Right lobe of liver (tissue), 6 donors: ENCODE measurements at regions not wholly inside any gene's neighbourhood (a gene's known extent, or its start where the extent isn't known, plus 50 kb on each side); places are given as distances from the start of the nearest gene placed in this dataset.

Source experiments
- ATAC-seq, 4 donors: fragments of 200-7000 bp; cut with Tn5 transposase; one replicate each; pipeline ENCODE4 v1.9.1; 2020; ENCODE audit warnings: mild to moderate bottlenecking in 4 of 4, moderate library complexity in 4 of 4
- DNase-seq, 3 donors: peaks; one replicate each; pipeline ENCODE4 v3.0.0-alpha.2; 2020
- H3K27ac ChIP-seq, 3 donors: fragments of 200-600 bp; one replicate each; pipeline ENCODE4 v1.8.0; 2022
- H3K27me3 ChIP-seq, 2 donors: fragments of 200-600 bp; one replicate each; pipeline ENCODE4 v1.8.0; 2022
- H3K36me3 ChIP-seq, 4 donors: fragments of 200-600 bp; sonication (generic) in 1 of 4; one replicate each; pipeline versions ENCODE4 v1.5.1 to v1.8.0; 2017 to 2022; ENCODE audit warnings: control low read depth in 1 of 4
- H3K4me1 ChIP-seq, 4 donors: fragments of 200-600 bp; sonication (generic) in 1 of 4; one replicate each; pipeline versions ENCODE4 v1.5.1 to v1.8.0; 2017 to 2022; ENCODE audit warnings: control low read depth in 1 of 4
- H3K4me3 ChIP-seq, 3 donors: fragments of 200-600 bp; one replicate each; pipeline ENCODE4 v1.8.0; 2022
- H3K9me3 ChIP-seq, 4 donors: fragments of 200-600 bp; sonication (generic) in 1 of 4; one replicate each; pipeline versions ENCODE4 v1.5.1 to v1.8.0; 2017 to 2022; ENCODE audit warnings: control low read depth in 1 of 4
- POLR2A ChIP-seq: fragments of 450-650 bp; IDR thresholded peaks from one replicate; pipeline ENCODE4 v1.6.1; 2017; ENCODE audit warnings: antibody characterized with exemption, mild to moderate bottlenecking
- WGBS: methylation state at CpG from one replicate; pipeline ENCODE4 v1.1.6; 2018; ENCODE audit warnings: low coverage, low lambda C conversion rate; ENCODE audit not compliant: insufficient coverage; ENCODE audit errors: missing lambda C conversion rate; 5-methylcytosine and 5-hydroxymethylcytosine counted together
- intact Hi-C, 2 donors: fragments of 100-400 bp; cut with DNase I; formaldehyde crosslinking; loops; one replicate each; pipeline versions ENCODE4 v1.11.2 to v1.14.1; 2022
- TF ChIP-seq, protein P1 (sequence below), 4 donors: fragments of 200-600 bp in 3 of 4; fragments of 450-650 bp in 1 of 4; IDR thresholded peaks; one replicate each; pipeline versions ENCODE4 v1.5.1 to v1.8.0; 2016 to 2022; ENCODE audit warnings: antibody characterized with exemption in 4 of 4, mild to moderate bottlenecking in 2 of 4
- donor health status: DM: no; HTN: yes; CAD: no.
- donor health status: DM: no; HTN: no; CAD: no.
- donor health status: DM: no; HTN: no; CAD: no.
- donor health status: DM: no; HTN: yes; CAD: no.
- donor health status: DM: no; HTN: yes; CAD: no.

GRCh38 chr2:146226077-146226476 lies 1618.8 kb upstream of the ACVR2A start:
- DNase-seq, result no peak
- intact Hi-C loops, result no loop called here
- Histone ChIP-seq H3K36me3 (no peaks in the 10 kb centered on the region), H3K4me3 (no peak overlapping the region), H3K27me3 (no peaks in the 10 kb centered on the region), H3K9me3 (no peaks in the 10 kb centered on the region), H3K4me1 (peaks cover 0 to 7% (median 0%) of the 10 kb centered on the region in 4 donors), H3K27ac (no peak overlapping the region)
- WGBS, result 76% methylated on average over 2 of the region's 2 CpGs
- TF ChIP-seq, protein P1, sequence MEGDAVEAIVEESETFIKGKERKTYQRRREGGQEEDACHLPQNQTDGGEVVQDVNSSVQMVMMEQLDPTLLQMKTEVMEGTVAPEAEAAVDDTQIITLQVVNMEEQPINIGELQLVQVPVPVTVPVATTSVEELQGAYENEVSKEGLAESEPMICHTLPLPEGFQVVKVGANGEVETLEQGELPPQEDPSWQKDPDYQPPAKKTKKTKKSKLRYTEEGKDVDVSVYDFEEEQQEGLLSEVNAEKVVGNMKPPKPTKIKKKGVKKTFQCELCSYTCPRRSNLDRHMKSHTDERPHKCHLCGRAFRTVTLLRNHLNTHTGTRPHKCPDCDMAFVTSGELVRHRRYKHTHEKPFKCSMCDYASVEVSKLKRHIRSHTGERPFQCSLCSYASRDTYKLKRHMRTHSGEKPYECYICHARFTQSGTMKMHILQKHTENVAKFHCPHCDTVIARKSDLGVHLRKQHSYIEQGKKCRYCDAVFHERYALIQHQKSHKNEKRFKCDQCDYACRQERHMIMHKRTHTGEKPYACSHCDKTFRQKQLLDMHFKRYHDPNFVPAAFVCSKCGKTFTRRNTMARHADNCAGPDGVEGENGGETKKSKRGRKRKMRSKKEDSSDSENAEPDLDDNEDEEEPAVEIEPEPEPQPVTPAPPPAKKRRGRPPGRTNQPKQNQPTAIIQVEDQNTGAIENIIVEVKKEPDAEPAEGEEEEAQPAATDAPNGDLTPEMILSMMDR (IDR thresholded peaks at IDR 0.05), result no peak
- TF ChIP-seq POLR2A, result no peak
- ATAC-seq, result no peak

- 10% methylated on average over 2 of the region's 2 CpGs for WGBS
- DNase-seq (no peak), ATAC-seq (peak in 3 of 4 donors; percentile 61 to 80 (median 75))
- Histone ChIP-seq H3K9me3 (no peaks in the 10 kb centered on the region), H3K36me3 (no peaks in the 10 kb centered on the region), H3K27me3 (no peaks in the 10 kb centered on the region), H3K27ac (peak overlapping the region; percentile 24 to 75 (median 51)), H3K4me3 (no peak overlapping the region), H3K4me1 (peaks cover 0 to 14% (median 4%) of the 10 kb centered on the region in 4 donors)
- intact Hi-C loops, result no loop called here
- TF ChIP-seq, protein P1 (IDR thresholded peaks at IDR 0.05), result no peak
- no peak for TF ChIP-seq POLR2A
Observed at GRCh38 chr2:146221826-146222225, 1623.0 kb upstream of the ACVR2A start.

- H3K27me3 ChIP-seq, result no peaks in the 10 kb centered on the region
- H3K9me3 ChIP-seq, result no peaks in the 10 kb centered on the region
- ATAC-seq (peak; percentile 73 to 88 (median 80)), DNase-seq (no peak)
- TF ChIP-seq, protein P1 (IDR thresholded peaks at IDR 0.05), result no peak
- no peak for TF ChIP-seq POLR2A
- peaks cover 0 to 14% (median 4%) of the 10 kb centered on the region in 4 donors for H3K4me1 ChIP-seq
- H3K27ac ChIP-seq, result peak overlapping the region; percentile 24 to 75 (median 51)
- intact Hi-C loops, result no loop called here
- no peaks in the 10 kb centered on the region for H3K36me3 ChIP-seq
- H3K4me3 ChIP-seq, result no peak overlapping the region
Observed at GRCh38 chr2:146220957-146221356, 1623.9 kb upstream of the ACVR2A start.

GRCh38 chr2:146214394-146214929 lies 1630.4 kb upstream of the ACVR2A start:
- ATAC-seq, result peak; percentile 83 to 92 (median 85)
- intact Hi-C loops, result no loop called here
- WGBS, result 11% methylated on average over 2 of the region's 2 CpGs
- peak in 1 of 3 donors; percentile 45 for DNase-seq
- Histone ChIP-seq H3K27me3 (no peaks in the 10 kb centered on the region), H3K27ac (peak overlapping the region; percentile 56 to 76 (median 62)), H3K36me3 (no peaks in the 10 kb centered on the region), H3K4me1 (peaks cover 0 to 4% (median 0%) of the 10 kb centered on the region in 4 donors), H3K9me3 (no peaks in the 10 kb centered on the region), H3K4me3 (peak overlapping the region in 2 of 3 donors; percentile 24 to 46)
- no peak for TF ChIP-seq POLR2A
- TF ChIP-seq, protein P1 (IDR thresholded peaks at IDR 0.05), result no peak

GRCh38 chr2:146213674-146214073 lies 1631.2 kb upstream of the ACVR2A start:
- TF ChIP-seq, protein P1 (IDR thresholded peaks at IDR 0.05), result no peak
- no peak overlapping the region for H3K4me3 ChIP-seq
- peak in 3 of 4 donors; percentile 8 to 48 (median 32) for ATAC-seq

More at GRCh38 chr2:146213674-146214073, 1631.2 kb upstream of the ACVR2A start:
- H3K36me3 ChIP-seq, result no peaks in the 10 kb centered on the region
- H3K9me3 ChIP-seq, result no peaks in the 10 kb centered on the region
- peak overlapping the region in 2 of 3 donors; percentile 62 to 65 for H3K27ac ChIP-seq
- H3K27me3 ChIP-seq, result no peaks in the 10 kb centered on the region
- peaks cover 0 to 4% (median 0%) of the 10 kb centered on the region in 4 donors for H3K4me1 ChIP-seq
- intact Hi-C loops, result no loop called here
- no peak for DNase-seq
